AG04450 (cell line): ENCODE measurements at regions not wholly inside any gene's neighbourhood (a gene's known extent, or its start where the extent isn't known, plus 50 kb on each side); places are given as distances from the start of the nearest gene placed in this dataset.

Experiments used
- CTCF ChIA-PET: fragments of 300-600, 350-600 bp; formaldehyde crosslinking; extraction: SDS; loops from one replicate; lab custom pipeline; 2022; ENCODE audit warnings: antibody characterized with exemption, inconsistent platforms; lab: Charles Lee
- POLR2A ChIA-PET: fragments of 350-600 bp; formaldehyde crosslinking; extraction: SDS; loops from one replicate; lab custom pipeline; 2021; ENCODE audit warnings: antibody characterized with exemption, inconsistent platforms; lab: Yijun Ruan, JAX
- DNase-seq: peaks from one replicate; pipeline ENCODE4 v3.0.0-alpha.2; 2011; ENCODE audit warnings: low read depth, low spot score
- H3K27ac ChIP-seq: one replicate; pipeline ENCODE4 v1.5.1; 2012; ENCODE audit warnings: low read depth, low read length, control low read depth
- H3K27me3 ChIP-seq: one replicate; pipeline ENCODE4 v1.6.0; 2012; ENCODE audit warnings: low read length; ENCODE audit not compliant: control insufficient read depth, insufficient read depth
- H3K4me3 ChIP-seq: 2 replicates; pipeline ENCODE4 v1.5.1; 2011; ENCODE audit warnings: mild to moderate bottlenecking, low read depth, low read length, control low read depth
- H3K9me3 ChIP-seq: 2 replicates; pipeline ENCODE4 v1.5.1; 2012; ENCODE audit warnings: low read length; ENCODE audit not compliant: control insufficient read depth, insufficient read depth
- CTCF ChIP-seq: IDR thresholded peaks from 2 replicates; pipeline ENCODE4 v1.5.1; 2011; ENCODE audit warnings: low read depth, low read length, control low read depth, inconsistent platforms

DNA sequence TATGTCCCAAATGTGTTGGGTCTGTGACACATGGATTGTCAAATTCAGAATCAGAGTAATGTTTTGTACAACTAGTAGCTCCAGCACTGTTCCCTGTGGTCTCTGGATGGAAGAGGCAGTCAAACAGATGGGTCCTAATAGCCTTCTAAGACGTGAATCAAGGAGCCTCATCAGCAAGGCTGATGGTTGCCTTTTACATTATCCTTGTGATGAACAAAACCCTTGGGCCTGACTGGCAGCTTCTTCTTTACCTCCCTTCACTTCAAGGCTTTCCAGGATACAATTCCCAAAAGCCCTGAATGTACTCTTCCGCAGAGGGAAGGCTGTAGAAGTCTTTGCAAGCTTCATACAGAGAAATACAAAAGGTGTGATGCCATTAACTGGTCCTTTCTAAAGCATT, 633.3 kb downstream of the USP25 start:
- no peak for TF ChIP-seq CTCF
- no peaks in the 10 kb centered on the region for H3K27me3 ChIP-seq
- DNase-seq, result no peak
- H3K4me3 ChIP-seq, result no peak overlapping the region
- ChIA-PET POLR2A (no interaction called here), CTCF (no interaction called here)
- no peak overlapping the region for H3K27ac ChIP-seq
- no peaks in the 10 kb centered on the region for H3K9me3 ChIP-seq

- Histone ChIP-seq H3K27ac (no peak overlapping the region), H3K27me3 (no peaks in the 10 kb centered on the region), H3K9me3 (no peaks in the 10 kb centered on the region), H3K4me3 (no peak overlapping the region)
- TF ChIP-seq CTCF, result no peak
- POLR2A ChIA-PET, result no interaction called here
- no peak for DNase-seq
- CTCF ChIA-PET, result no interaction called here
These were observed 633.7 kb downstream of the USP25 start for GRCh38 chr21:16363518-16363917.

DNA sequence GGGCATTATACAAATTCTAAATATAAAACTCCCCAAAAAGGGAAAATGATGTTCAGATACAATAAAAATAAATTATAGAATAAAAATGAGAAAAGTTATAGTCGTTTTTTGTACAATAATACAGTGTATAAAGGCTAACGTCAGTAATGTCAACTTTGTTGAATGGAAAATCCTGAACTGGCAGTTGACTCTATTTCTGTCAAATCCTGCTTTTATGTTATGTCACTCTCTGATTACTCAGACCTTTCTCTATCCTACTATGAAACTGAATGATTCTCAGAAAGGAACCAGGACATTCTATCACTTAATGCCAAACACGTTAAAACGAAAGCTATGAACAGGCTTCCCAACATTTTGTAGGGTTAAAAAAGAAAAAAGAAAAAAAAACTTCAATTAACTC, 636.4 kb downstream of the USP25 start:
- H3K9me3 ChIP-seq, result no peaks in the 10 kb centered on the region
- no peak for TF ChIP-seq CTCF
- no peaks in the 10 kb centered on the region for H3K27me3 ChIP-seq
- CTCF ChIA-PET, result interaction anchor here (0.6 kb wide), 1 partner anchor 362 kb away, joined by 10 read pairs; no protein-coding TSS in a partner anchor
- POLR2A ChIA-PET, result no interaction called here
- DNase-seq, result no peak
- H3K27ac ChIP-seq, result no peak overlapping the region
- no peak overlapping the region for H3K4me3 ChIP-seq

DNA sequence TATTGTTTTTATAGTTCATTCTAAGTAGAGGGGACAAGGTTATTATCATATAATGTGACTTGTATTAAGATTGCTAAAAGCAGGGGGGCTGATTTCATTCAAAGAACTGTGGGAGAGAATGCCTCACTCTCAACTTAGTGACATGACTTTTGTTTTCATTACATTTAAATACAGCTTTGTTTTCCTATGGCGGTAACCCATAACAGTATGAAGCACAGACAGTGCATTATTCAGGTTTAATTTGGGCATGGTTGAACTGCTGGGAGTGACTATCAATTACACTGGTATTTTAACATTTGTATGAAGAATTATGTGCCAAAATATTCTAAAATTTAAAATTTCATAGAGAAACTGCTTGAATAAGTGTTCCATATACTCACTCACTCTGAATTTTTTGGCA, 637.3 kb downstream of the USP25 start:
- H3K4me3 ChIP-seq, result no peak overlapping the region
- no peaks in the 10 kb centered on the region for H3K27me3 ChIP-seq
- POLR2A ChIA-PET, result no interaction called here
- TF ChIP-seq CTCF, result no peak
- no peaks in the 10 kb centered on the region for H3K9me3 ChIP-seq
- no peak overlapping the region for H3K27ac ChIP-seq
- CTCF ChIA-PET, result no interaction called here
- DNase-seq, result no peak

GRCh38 chr21:16370186-16370585, 640.4 kb downstream of the USP25 start:
- Histone ChIP-seq H3K27me3 (no peaks in the 10 kb centered on the region), H3K27ac (no peak overlapping the region), H3K4me3 (no peak overlapping the region), H3K9me3 (no peaks in the 10 kb centered on the region)
- no peak for TF ChIP-seq CTCF
- ChIA-PET POLR2A (no interaction called here), CTCF (no interaction called here)
- DNase-seq, result no peak
